GM18870 (cell line): ENCODE measurements at regions not wholly inside any gene's neighbourhood (a gene's known extent, or its start where the extent isn't known, plus 50 kb on each side); places are given as distances from the start of the nearest gene placed in this dataset.

Experiments used
- ATAC-seq: cut with Tn5 transposase; IDR thresholded peaks from one replicate; pipeline ENCODE4 v1.9.1; 2021; ENCODE audit warnings: moderate library complexity; ENCODE audit not compliant: unreplicated experiment

GRCh38 chr5:110342683-110343082 is 383.8 kb downstream of the TMEM232 start:
- ATAC-seq, result no peak

GRCh38 chr5:110343616-110344015 is 382.9 kb downstream of the TMEM232 start:
- ATAC-seq, result no peak

GRCh38 chr5:110345623-110346022 is 380.8 kb downstream of the TMEM232 start:
- no peak for ATAC-seq

GRCh38 chr5:110346893-110347358 is 379.5 kb downstream of the TMEM232 start:
- ATAC-seq, result no peak

- no peak for ATAC-seq
Observed at GRCh38 chr5:110347781-110348180, 378.7 kb downstream of the TMEM232 start.

- ATAC-seq, result no peak
Observed at GRCh38 chr5:110351430-110351829, 375.0 kb downstream of the TMEM232 start.

- no peak for ATAC-seq
Observed at GRCh38 chr5:110354311-110354710, 372.2 kb downstream of the TMEM232 start.

GRCh38 chr5:110354915-110355644 is 371.4 kb downstream of the TMEM232 start:
- no peak for ATAC-seq

- no peak for ATAC-seq
Observed at GRCh38 chr5:110356677-110357076, 369.8 kb downstream of the TMEM232 start.

- ATAC-seq, result no peak
Observed at GRCh38 chr5:110359221-110359620, 367.2 kb downstream of the TMEM232 start.

GRCh38 chr5:110361471-110361870 is 365.0 kb downstream of the TMEM232 start:
- no peak for ATAC-seq

- ATAC-seq, result no peak
Observed at GRCh38 chr5:110362261-110362660, 364.2 kb downstream of the TMEM232 start.

- ATAC-seq, result no peak
Observed at GRCh38 chr5:110366716-110367115, 359.8 kb downstream of the TMEM232 start.
